Lower leg skin (tissue), 3 donors: ENCODE measurements at regions not wholly inside any gene's neighbourhood (a gene's known extent, or its start where the extent isn't known, plus 50 kb on each side); places are given as distances from the start of the nearest gene placed in this dataset.

Experiments
- POLR2A ChIP-seq, 2 donors: fragments of 450-650 bp; IDR thresholded peaks; one replicate each; pipeline ENCODE4 v1.6.1; 2016 to 2017; ENCODE audit warnings: antibody characterized with exemption in 2 of 2, mild to moderate bottlenecking in 1 of 2, moderate library complexity in 1 of 2
- TF ChIP-seq, protein P1 (sequence below), 3 donors: fragments of 450-650 bp; IDR thresholded peaks; one replicate each; pipeline ENCODE4 v1.5.1; 2016; ENCODE audit warnings: antibody characterized with exemption in 3 of 3, mild to moderate bottlenecking in 3 of 3, moderate library complexity in 2 of 3

DNA sequence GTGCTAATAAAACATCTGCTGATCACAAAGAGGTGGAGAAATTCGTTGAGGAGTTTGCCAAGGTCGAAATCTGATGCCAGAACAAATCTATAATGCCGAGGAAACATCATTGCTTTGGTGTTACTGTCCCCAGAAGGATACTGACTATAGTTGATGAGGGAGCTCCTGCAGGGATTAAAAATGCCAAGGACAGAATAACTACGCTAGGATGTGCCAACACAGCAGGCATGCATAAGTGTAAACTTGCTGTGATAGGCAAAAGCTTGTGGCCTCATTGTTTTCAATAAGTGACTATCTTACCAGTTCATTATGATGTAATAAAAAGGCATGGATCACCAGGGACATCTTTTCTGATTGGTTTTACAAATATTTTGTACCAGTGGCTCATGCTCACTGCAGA is 66.8 kb upstream of the ADCY2 start:
- no peak for TF ChIP-seq POLR2A (IDR thresholded peaks at IDR 0.05)
- TF ChIP-seq, protein P1, sequence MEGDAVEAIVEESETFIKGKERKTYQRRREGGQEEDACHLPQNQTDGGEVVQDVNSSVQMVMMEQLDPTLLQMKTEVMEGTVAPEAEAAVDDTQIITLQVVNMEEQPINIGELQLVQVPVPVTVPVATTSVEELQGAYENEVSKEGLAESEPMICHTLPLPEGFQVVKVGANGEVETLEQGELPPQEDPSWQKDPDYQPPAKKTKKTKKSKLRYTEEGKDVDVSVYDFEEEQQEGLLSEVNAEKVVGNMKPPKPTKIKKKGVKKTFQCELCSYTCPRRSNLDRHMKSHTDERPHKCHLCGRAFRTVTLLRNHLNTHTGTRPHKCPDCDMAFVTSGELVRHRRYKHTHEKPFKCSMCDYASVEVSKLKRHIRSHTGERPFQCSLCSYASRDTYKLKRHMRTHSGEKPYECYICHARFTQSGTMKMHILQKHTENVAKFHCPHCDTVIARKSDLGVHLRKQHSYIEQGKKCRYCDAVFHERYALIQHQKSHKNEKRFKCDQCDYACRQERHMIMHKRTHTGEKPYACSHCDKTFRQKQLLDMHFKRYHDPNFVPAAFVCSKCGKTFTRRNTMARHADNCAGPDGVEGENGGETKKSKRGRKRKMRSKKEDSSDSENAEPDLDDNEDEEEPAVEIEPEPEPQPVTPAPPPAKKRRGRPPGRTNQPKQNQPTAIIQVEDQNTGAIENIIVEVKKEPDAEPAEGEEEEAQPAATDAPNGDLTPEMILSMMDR (IDR thresholded peaks at IDR 0.05): no peak
